Left lung (tissue), 4 donors: ENCODE measurements at regions not wholly inside any gene's neighbourhood (a gene's known extent, or its start where the extent isn't known, plus 50 kb on each side); places are given as distances from the start of the nearest gene placed in this dataset.

Experiments
- ATAC-seq: fragments of 200-7000 bp; cut with Tn5 transposase; one replicate; pipeline ENCODE4 v1.9.1; 2020; ENCODE audit warnings: moderate library complexity
- DNase-seq, 4 donors: peaks; one replicate each; pipeline ENCODE4 v3.0.0-alpha.2; 2013 to 2020
- H3K27ac ChIP-seq, 2 donors: fragments of 200-600 bp; sonication (generic) in 1 of 2; one replicate each; pipeline versions ENCODE4 v1.5.0 to v1.8.0; 2020 to 2021
- H3K27me3 ChIP-seq, 2 donors: fragments of 200-600 bp; sonication (generic) in 1 of 2; one replicate each; pipeline versions ENCODE4 v1.5.0 to v1.8.0; 2020 to 2021
- H3K36me3 ChIP-seq, 2 donors: fragments of 200-600 bp; sonication (generic) in 1 of 2; one replicate each; pipeline versions ENCODE4 v1.5.0 to v1.8.0; 2020 to 2021
- H3K4me1 ChIP-seq, 2 donors: fragments of 200-600 bp; one replicate each; pipeline ENCODE4 v1.8.0; 2021
- H3K4me3 ChIP-seq, 2 donors: fragments of 200-600 bp; sonication (generic) in 1 of 2; one replicate each; pipeline versions ENCODE4 v1.5.0 to v1.8.0; 2020 to 2021; ENCODE audit warnings: mild to moderate bottlenecking in 1 of 2
- H3K9me3 ChIP-seq, 2 donors: fragments of 200-600 bp; sonication (generic) in 1 of 2; one replicate each; pipeline versions ENCODE4 v1.5.0 to v1.8.0; 2020 to 2021
- CTCF ChIP-seq, 2 donors: fragments of 200-600 bp; sonication (generic) in 1 of 2; IDR thresholded peaks; one replicate each; pipeline versions ENCODE4 v1.5.0 to v1.8.0; 2021; ENCODE audit warnings: antibody characterized with exemption in 2 of 2
- intact Hi-C, 2 donors: fragments of 100-400 bp; cut with DNase I; formaldehyde crosslinking; loops; one replicate each; pipeline versions ENCODE4 v1.11.2 to v1.14.2; 2022
- donor health status: DM: no; HTN: yes; CAD: no.
- donor health status: DM: no; HTN: no; CAD: no.

GRCh38 chr6:140931581-140931980, 1201.1 kb upstream of the GJE1 start:
- Histone ChIP-seq H3K36me3 (no peaks in the 10 kb centered on the region), H3K9me3 (no peaks in the 10 kb centered on the region), H3K4me3 (no peak overlapping the region), H3K27me3 (no peaks in the 10 kb centered on the region), H3K4me1 (no peaks in the 10 kb centered on the region), H3K27ac (no peak overlapping the region)
- DNase-seq (no peak), ATAC-seq (no peak)
- no peak for TF ChIP-seq CTCF (IDR thresholded peaks at IDR 0.05)
- intact Hi-C loops, result no loop called here

GRCh38 chr6:140929121-140929520, 1203.6 kb upstream of the GJE1 start:
- TF ChIP-seq CTCF (IDR thresholded peaks at IDR 0.05), result no peak
- H3K9me3 ChIP-seq, result no peaks in the 10 kb centered on the region
- H3K4me3 ChIP-seq, result no peak overlapping the region
- intact Hi-C loops, result no loop called here
- H3K27me3 ChIP-seq, result no peaks in the 10 kb centered on the region
- no peak overlapping the region for H3K27ac ChIP-seq
- no peak for ATAC-seq
- H3K36me3 ChIP-seq, result no peaks in the 10 kb centered on the region
- DNase-seq, result no peak
- H3K4me1 ChIP-seq, result no peaks in the 10 kb centered on the region

GRCh38 chr6:140923048-140923447, 1209.7 kb upstream of the GJE1 start:
- H3K36me3 ChIP-seq, result no peaks in the 10 kb centered on the region
- no peak overlapping the region for H3K4me3 ChIP-seq
- H3K27ac ChIP-seq, result no peak overlapping the region
- ATAC-seq, result no peak
- TF ChIP-seq CTCF (IDR thresholded peaks at IDR 0.05), result no peak
- H3K9me3 ChIP-seq, result no peaks in the 10 kb centered on the region
- no peaks in the 10 kb centered on the region for H3K4me1 ChIP-seq
- intact Hi-C loops, result no loop called here
- peak in 1 of 4 donors; percentile 14 for DNase-seq
- H3K27me3 ChIP-seq, result no peaks in the 10 kb centered on the region

- Histone ChIP-seq H3K27me3 (no peaks in the 10 kb centered on the region), H3K36me3 (no peaks in the 10 kb centered on the region), H3K4me3 (no peak overlapping the region), H3K9me3 (no peaks in the 10 kb centered on the region), H3K27ac (no peak overlapping the region), H3K4me1 (no peaks in the 10 kb centered on the region)
- ATAC-seq (peak; percentile 98), DNase-seq (peak in 2 of 4 donors; percentile 42 to 54)
- intact Hi-C loops, result no loop called here
- peak; percentile 31 to 57 for TF ChIP-seq CTCF (IDR thresholded peaks at IDR 0.05)
Observed at GRCh38 chr6:140921366-140922226, 1211.1 kb upstream of the GJE1 start.

GRCh38 chr6:140917911-140918310, 1214.8 kb upstream of the GJE1 start:
- intact Hi-C loops, result no loop called here
- DNase-seq (no peak), ATAC-seq (no peak)
- Histone ChIP-seq H3K27me3 (no peaks in the 10 kb centered on the region), H3K27ac (no peak overlapping the region), H3K4me1 (no peaks in the 10 kb centered on the region), H3K9me3 (no peaks in the 10 kb centered on the region), H3K4me3 (no peak overlapping the region), H3K36me3 (no peaks in the 10 kb centered on the region)
- TF ChIP-seq CTCF (IDR thresholded peaks at IDR 0.05), result no peak
